ENCODE measurements at regions not wholly inside any gene's neighbourhood (a gene's known extent, or its start where the extent isn't known, plus 50 kb on each side); places are given as distances from the start of the nearest gene placed in this dataset.

DNA sequence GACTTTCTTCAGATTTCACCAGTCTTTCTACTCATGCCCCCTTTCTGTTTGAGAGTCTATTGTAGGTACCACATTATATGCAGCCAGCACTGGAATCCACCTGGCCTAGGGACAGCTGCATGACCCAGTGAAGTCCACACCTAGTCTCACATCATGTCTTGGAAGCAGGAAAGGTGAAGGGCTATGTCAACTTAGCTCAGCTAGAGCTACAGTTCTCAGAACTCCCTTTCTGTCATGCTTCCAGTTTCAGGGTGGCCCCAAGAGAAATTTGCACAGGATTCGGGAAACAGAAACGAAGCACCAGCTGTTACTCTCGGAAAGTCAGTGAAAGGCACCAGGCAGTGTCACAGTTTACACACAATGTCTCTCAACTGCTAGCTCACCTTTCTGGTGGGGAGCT, 51.6 kb upstream of the NLRP1 start:
- DNase-seq, result no peak

DNA sequence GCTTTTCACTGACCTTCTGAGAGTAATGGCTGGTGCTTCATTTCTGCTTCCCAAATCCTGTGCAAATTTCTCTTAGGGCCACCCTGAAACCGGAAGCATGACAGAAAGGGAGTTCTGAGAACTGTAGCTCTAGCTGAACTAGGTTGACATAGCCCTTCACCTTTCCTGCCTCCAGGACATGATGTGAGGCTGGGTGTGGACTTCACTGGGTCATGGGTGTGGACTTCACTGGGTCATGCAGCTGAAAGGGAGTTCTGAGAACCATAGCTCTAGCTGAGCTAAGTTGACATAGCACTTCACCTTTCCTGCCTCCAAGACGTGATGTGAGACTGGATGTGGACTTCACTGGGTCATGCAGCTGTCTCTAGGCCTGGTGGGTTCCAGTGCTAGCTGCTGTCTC, 54.3 kb upstream of the NLRP1 start:
- DNase-seq, result no peak

- no peak for DNase-seq
These were observed 56.4 kb upstream of the NLRP1 start for GRCh38 chr17:5640726-5641125.

GRCh38 chr17:5642752-5643151, 58.4 kb upstream of the NLRP1 start:
- DNase-seq, result no peak

DNA sequence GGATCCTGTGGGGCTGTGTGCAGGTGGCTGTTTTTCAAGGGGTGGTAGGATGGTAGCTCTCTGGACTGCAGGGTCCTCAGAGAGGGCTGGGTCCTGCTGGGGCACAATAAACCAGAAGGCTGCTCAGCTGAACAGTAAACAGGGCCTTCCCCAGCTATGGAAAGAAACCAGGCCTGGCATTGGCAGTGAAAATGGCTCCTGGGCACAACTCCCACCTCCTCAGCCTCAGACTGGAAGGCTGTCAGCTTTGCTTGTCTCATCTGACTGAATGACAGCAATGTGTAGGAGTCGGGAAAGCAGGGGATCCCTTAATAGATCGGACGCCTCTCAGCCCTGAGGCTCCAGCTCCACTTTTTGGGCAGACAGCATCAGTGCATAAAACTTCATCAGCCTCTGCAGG, 59.8 kb upstream of the NLRP1 start:
- DNase-seq, result no peak

DNA sequence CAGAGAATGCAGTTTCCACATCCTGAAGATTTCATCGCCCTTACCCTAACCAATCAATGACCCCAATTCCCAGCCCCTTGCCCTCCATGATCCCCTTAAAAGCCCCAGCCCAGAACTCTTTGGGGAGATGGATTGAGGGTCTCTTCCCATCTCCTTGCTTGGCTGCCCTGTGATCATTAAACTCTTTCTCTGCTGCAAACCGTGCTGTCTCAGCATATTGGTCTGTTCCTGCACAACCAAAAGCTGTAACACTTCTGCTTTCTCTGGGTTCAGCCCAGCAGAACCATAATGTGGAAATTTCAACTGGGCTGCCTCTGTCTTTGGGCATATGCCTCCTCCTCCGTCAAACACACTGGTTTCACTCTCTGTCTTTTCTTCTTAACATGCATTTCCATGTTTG, 67.0 kb upstream of the NLRP1 start:
- no peak for DNase-seq

DNA sequence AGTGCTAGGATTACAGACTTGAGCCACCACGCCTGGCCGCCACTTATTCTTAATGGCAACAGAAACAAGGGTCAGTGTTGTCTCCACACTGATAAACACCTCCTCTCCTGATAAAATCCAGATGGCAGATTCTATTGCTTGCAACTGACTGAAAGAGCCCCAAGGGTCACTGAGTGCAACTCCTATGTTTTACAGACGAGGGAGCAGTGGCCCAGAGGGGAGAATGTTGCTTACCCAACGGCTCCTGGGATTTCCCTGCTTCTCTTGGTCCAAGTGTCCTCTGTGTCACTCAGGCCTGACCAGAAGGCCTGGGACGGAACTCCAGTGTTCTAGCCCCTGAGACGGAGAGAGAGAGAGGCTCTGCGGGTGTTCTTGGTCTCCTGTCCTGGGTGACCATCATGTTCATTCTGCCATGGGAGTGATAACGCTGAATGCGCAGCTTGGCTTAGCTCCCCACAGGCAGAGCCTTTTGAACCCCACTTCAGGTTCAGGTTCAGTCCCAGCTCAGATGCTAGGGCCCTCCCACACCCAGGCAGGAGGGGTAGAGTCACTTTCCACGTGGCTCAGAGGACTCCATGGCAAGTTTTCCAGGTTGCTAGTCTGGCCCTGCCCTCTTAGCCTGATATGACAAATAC, 77.3 kb upstream of the NLRP1 start:
- DNase-seq, result no peak

- no peak for DNase-seq
These were observed 78.2 kb upstream of the NLRP1 start for GRCh38 chr17:5662409-5663085.

- DNase-seq, result no peak
These were observed 80.9 kb upstream of the NLRP1 start for GRCh38 chr17:5665164-5665563.

DNA sequence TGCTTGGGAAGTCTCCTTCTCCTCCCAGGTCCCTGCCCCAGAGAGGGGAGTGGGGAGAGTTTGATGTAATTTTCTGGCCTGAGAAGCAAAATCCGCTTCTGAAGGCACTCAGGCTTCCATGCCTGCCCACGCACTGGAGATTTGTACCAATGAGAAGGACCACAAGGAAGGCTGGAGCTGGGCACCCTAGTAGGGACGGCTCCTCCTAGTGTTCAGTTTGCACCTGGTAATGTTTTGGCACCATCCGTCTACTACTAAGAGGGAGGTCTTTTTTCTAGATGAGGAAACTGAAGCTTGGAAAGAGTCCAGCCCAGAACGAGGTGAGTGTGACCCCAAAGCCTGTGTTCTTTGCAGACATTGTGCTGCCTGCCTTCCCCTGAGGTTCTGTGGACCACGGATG, 83.6 kb upstream of the NLRP1 start:
- peak; percentile 32 for DNase-seq

GRCh38 chr17:5668557-5669138, 84.3 kb upstream of the NLRP1 start:
- no peak for DNase-seq

GRCh38 chr17:5669191-5669590, 84.9 kb upstream of the NLRP1 start:
- DNase-seq, result no peak

DNA sequence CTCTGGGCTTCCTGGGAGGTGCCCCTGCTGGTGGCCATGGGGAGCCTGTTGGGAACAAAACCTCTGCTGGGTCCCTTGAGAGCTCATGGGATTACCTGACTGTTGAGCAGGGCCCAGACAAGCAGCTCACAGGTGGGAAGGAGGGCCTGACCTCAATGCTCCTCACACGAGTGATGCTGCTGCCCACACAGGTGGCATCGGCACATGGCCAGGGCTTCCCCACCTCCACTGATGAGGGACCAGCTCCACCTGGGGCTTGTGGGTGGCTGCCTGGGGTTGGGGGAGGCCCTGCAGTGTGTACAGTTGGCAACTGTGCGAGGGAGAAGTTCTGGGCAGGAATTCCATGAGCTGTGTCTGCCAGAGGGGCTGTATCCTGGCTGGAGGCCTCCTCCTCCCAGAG, 87.8 kb upstream of the NLRP1 start:
- DNase-seq, result no peak

DNA sequence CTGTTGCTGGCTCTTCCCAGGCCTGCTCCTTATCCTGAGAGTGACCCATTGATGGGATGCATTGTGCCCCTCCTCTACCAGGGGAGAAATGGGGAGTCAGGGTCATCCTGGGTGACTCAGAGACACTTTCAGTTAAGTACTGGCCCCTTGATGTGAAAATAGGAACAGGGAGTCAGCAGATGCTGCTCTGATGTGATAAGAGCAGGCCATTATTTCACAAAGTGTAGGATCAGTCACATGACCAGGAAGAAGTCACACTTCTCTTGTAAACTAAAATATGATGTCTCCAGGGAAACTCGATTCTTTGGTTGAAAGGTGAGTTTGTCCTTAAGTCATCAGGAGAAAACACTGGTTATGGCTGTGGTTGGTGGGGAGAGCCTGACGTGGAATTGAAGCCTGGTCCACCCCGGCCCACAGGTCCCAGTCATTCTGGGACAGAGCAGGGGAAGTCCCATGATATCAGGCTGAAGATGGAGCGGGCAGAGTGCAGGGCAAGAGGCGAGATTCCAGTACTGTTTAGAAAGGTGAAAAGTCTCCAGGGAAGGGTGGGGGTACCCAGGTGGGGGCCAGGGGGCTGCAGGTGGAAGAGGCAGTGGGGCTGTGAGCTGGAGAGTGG, 88.6 kb upstream of the NLRP1 start:
- no peak for DNase-seq

GRCh38 chr17:5675625-5676421, 91.5 kb upstream of the NLRP1 start:
- DNase-seq, result no peak

GRCh38 chr17:5677620-5678019, 93.3 kb upstream of the NLRP1 start:
- no peak for DNase-seq

DNA sequence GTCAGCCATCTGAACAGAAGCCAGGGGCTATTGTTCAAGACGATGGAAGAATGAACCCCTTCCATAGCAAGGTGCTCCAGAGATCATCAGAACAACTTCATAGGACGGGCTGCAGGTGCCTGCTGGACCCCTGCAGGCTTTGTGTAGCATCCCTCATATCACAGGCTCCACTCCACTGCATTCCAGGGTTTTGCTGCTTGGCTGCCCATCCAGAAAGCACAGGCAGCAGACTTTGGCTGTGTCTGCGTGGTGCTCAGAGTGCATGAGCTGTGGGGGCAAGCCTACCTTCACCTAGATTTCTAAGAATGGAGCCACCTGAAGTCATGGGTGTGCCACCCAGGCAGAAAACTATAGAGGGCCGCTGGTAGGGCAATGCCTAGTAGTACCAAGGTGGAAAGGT, 93.9 kb upstream of the NLRP1 start:
- DNase-seq, result no peak

DNA sequence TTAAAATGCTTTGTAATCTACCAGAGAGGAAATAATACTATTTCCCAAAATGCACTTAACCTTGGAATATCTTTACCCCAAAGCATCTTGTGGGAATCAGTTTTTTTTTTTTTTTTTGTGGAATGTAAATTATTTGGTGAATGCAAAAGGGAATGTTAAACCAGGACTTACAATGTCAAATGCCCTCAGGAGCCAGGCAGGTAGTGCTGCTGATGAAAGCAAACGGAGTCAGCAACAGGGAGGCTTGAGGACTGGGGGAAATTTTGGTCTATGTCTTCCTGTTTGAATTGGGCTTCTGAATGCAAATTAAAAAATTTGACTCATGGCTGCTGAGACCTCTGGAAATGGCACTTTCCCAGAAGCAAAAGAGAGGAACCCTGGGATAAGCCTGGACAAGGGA, 96.5 kb upstream of the NLRP1 start:
- DNase-seq, result no peak

- DNase-seq, result no peak
These were observed 98.9 kb upstream of the NLRP1 start for GRCh38 chr17:5683241-5683640.

DNA sequence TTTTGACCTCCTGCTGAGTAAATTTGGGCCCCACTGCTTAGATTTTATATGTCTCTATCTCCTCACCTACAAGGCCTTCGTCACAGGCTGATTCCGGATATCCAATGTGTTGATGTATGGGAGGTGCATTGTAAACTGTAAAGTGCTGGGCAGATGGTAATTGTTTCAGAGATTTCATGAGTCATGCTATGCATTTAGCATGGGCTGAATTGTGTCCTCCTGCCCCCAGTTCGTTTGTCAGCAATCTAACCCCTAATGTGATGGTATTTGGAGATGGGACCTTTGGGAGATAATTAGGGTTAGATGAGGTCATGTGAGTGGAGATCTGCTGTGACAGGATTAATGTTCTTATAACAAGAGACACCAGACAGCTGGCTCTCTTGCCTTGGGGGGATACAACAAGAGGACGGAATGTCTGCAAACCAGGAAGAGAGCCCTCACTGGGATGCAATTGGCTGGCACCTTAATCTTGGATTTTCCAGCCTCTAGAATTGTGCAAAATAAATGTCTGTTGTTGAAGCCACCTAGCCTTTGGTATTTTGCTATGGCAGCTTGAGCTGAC, 101.8 kb upstream of the NLRP1 start:
- DNase-seq, result no peak

- no peak for DNase-seq
These were observed 103.3 kb upstream of the NLRP1 start for GRCh38 chr17:5687646-5688045.

- DNase-seq, result no peak
These were observed 109.5 kb upstream of the NLRP1 start for GRCh38 chr17:5693821-5694220.

DNA sequence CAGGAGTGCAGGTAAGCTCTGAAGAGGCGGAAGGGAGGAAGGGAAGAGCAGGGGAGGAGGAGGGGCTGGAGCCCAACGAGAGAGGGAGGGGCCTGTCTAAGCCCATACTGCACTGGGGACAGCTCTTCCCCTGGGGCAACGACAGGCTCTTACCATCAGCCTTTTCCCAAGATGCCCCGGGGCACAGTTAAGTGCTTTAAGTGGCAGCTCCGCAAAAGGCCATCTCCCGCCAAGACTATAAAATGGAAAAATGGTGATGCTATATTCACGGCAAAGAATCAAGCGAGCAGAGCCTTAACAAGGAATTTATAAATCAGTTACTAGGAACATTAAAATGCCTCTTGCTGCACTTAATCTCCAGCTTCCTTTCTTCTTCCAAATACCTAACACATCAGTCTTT, 110.2 kb upstream of the NLRP1 start:
- no peak for DNase-seq

Measured in hematopoietic multipotent progenitor cell treated with erythropoietin and hydrocortisone succinate and interleukin-3 and kit ligand, for 6 days (in vitro differentiated cells).